ENCODE measurements at regions not wholly inside any gene's neighbourhood (a gene's known extent, or its start where the extent isn't known, plus 50 kb on each side); places are given as distances from the start of the nearest gene placed in this dataset.

DNA sequence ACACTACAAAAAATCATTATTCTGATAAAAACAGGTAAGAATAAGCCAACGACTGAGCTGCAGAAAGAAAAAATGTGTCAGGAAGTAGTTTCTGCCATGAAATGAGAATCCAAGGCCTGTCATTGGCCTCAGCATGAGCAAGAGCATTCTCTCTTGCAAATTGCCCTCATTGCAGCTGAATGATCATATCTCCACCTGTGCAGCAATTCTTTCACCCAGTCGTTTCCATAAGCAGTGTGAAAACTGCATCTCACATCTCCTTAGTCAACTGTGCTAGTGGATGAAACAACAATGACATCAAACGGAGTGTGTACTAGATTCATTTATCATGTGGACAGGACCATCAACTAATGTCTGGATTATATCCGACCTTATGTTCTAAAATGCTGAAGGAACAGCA, 88.2 kb upstream of the STXBP5 start:
- TF ChIP-seq, protein P1, sequence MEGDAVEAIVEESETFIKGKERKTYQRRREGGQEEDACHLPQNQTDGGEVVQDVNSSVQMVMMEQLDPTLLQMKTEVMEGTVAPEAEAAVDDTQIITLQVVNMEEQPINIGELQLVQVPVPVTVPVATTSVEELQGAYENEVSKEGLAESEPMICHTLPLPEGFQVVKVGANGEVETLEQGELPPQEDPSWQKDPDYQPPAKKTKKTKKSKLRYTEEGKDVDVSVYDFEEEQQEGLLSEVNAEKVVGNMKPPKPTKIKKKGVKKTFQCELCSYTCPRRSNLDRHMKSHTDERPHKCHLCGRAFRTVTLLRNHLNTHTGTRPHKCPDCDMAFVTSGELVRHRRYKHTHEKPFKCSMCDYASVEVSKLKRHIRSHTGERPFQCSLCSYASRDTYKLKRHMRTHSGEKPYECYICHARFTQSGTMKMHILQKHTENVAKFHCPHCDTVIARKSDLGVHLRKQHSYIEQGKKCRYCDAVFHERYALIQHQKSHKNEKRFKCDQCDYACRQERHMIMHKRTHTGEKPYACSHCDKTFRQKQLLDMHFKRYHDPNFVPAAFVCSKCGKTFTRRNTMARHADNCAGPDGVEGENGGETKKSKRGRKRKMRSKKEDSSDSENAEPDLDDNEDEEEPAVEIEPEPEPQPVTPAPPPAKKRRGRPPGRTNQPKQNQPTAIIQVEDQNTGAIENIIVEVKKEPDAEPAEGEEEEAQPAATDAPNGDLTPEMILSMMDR (IDR thresholded peaks at IDR 0.05; ENCODE audit: extremely low read depth, insufficient read depth, missing control alignments) = no peak
- in situ Hi-C loops (cut with MboI; ENCODE audit: low pct_unique_long_range_greater_than_20kb, low sequenced_read_pairs, unreplicated experiment) = no loop called here
- no peak for DNase-seq (ENCODE audit: low spot score)

- DNase-seq (ENCODE audit: low spot score) = no peak
- in situ Hi-C loops (cut with MboI; ENCODE audit: low pct_unique_long_range_greater_than_20kb, low sequenced_read_pairs, unreplicated experiment) = no loop called here
These were observed 87.2 kb upstream of the STXBP5 start for GRCh38 chr6:147117011-147117410.

DNA sequence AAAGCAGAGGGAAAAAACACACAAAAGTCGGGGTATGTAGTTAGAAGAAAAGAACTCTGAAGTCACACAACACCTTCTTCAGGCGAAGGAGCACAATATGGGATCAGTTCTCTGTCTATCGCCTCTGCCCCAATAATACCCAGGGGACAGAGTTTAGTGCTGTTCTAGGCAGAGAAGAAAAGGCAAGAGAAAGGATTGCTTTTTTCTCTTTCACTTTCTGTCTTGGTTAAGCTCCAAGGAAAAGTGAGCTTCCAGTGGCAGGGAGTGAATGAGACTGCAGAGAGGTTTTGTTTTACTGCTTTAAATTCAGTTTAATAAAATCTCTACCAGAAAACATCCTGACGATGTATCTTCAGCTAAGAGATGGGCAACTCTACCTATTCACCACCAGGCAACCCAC, 86.6 kb upstream of the STXBP5 start:
- DNase-seq (ENCODE audit: low spot score) = no peak
- TF ChIP-seq, protein P1 (IDR thresholded peaks at IDR 0.05; ENCODE audit: extremely low read depth, insufficient read depth, missing control alignments) = no peak
- in situ Hi-C loops (cut with MboI; ENCODE audit: low pct_unique_long_range_greater_than_20kb, low sequenced_read_pairs, unreplicated experiment) = no loop called here

More at GRCh38 chr6:147117011-147117410, 87.2 kb upstream of the STXBP5 start:
- TF ChIP-seq, protein P1 (IDR thresholded peaks at IDR 0.05; ENCODE audit: extremely low read depth, insufficient read depth, missing control alignments) = no peak

DNA sequence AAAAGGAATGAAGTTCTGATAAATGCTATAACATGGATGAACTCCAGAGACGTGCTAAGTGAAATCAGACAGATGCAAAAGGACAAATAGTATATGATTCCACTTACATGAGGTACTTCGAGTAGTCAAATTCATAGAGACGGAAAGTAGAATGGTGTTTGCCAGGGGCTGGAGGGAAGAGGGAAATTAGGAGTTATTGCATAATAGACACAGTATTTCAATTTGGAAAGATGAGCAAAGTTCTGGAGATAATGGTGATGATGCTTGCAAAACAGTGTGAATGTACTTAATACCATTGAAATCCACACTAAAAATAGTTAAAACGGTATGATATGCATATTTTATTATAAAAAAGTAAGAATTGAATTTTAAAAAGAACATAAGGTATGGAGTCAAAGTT, 84.9 kb upstream of the STXBP5 start:
- in situ Hi-C loops (cut with MboI; ENCODE audit: low pct_unique_long_range_greater_than_20kb, low sequenced_read_pairs, unreplicated experiment) = no loop called here
- DNase-seq (ENCODE audit: low spot score) = no peak
- TF ChIP-seq, protein P1 (IDR thresholded peaks at IDR 0.05; ENCODE audit: extremely low read depth, insufficient read depth, missing control alignments) = no peak

DNA sequence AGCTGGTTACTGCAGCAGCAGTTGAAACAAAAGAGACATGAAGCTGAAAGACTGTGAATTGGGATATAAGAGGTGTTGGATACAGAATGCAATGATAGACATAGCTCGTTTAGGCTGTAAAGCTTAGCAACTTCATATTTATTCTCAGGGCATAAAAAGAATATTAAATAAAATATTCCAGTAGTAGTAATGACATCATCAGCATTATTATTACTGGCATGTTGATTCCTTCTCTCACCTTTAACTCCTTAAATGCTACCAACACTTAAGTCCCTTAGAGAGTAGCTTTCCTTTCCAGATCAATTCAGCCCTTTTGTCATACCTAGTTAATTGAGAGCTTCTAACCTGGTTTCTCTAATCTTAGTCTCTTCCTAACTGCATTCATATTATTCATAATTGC, 81.4 kb upstream of the STXBP5 start:
- in situ Hi-C loops (cut with MboI; ENCODE audit: low pct_unique_long_range_greater_than_20kb, low sequenced_read_pairs, unreplicated experiment) = no loop called here
- TF ChIP-seq, protein P1 (IDR thresholded peaks at IDR 0.05; ENCODE audit: extremely low read depth, insufficient read depth, missing control alignments) = no peak
- no peak for DNase-seq (ENCODE audit: low spot score)

DNA sequence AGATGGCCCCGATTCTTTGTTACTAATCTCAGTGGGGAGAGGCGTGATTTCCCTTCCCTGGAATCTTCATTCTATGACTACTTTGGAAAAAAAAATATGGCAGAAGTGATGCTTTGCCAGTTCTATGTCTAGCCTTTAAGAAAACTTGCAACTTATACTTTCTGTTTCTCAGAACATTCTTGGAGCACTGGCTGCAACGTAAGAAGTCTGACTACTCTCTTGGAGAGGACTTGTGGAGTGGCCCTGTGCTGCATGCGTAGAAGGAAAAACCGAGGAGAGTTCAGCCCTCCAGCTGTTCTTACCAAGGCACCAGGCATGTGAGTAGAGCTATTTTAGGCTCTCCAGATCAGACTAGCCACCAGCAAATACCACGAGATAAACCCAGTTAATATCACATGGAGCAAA, 77.6 kb upstream of the STXBP5 start:
- no peak for DNase-seq (ENCODE audit: low spot score)
- TF ChIP-seq, protein P1 (IDR thresholded peaks at IDR 0.05; ENCODE audit: extremely low read depth, insufficient read depth, missing control alignments) = no peak
- in situ Hi-C loops (cut with MboI; ENCODE audit: low pct_unique_long_range_greater_than_20kb, low sequenced_read_pairs, unreplicated experiment) = no loop called here

DNA sequence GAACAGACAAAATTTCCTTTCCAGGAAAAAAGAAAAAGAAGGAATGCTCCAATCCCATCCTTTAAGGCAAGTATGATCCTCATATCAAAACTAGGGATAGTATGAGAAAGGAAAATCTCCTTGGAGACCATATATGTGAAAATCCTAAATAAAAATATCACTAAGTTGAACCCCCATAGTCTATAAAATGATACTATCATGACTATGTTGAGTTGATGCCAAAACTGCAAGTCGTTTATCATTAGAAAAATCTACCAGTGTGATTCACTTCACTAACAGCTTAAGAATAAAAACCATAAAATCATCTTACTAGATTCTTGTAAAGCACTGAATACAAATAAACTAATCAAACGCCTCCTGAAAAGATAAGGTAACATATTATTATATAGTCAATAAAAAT, 76.6 kb upstream of the STXBP5 start:
- DNase-seq (ENCODE audit: low spot score) = no peak
- TF ChIP-seq, protein P1 (IDR thresholded peaks at IDR 0.05; ENCODE audit: extremely low read depth, insufficient read depth, missing control alignments) = no peak
- in situ Hi-C loops (cut with MboI; ENCODE audit: low pct_unique_long_range_greater_than_20kb, low sequenced_read_pairs, unreplicated experiment) = no loop called here
